Neural cell (in vitro differentiated cells): ENCODE measurements at regions not wholly inside any gene's neighbourhood (a gene's known extent, or its start where the extent isn't known, plus 50 kb on each side); places are given as distances from the start of the nearest gene placed in this dataset.

Experiments
- CTCF ChIP-seq: fragments of 450-650 bp; IDR thresholded peaks from 2 replicates; pipeline ENCODE4 v1.5.1; 2014; ENCODE audit warnings: antibody characterized with exemption, mild to moderate bottlenecking, moderate library complexity; ENCODE audit not compliant: poor library complexity, severe bottlenecking
- POLR2AphosphoS5 ChIP-seq: IDR thresholded peaks from 2 replicates; pipeline ENCODE4 v1.6.1; 2012
- TAF1 ChIP-seq: IDR thresholded peaks from 2 replicates; pipeline ENCODE4 v1.6.1; 2012; ENCODE audit warnings: low read depth

- TF ChIP-seq CTCF: no peak
- no peak for TF ChIP-seq POLR2AphosphoS5
- no peak for TF ChIP-seq TAF1
Observed at GRCh38 chr20:37581246-37581645, 53.6 kb upstream of the BLCAP start.
